ENCODE measurements at regions not wholly inside any gene's neighbourhood (a gene's known extent, or its start where the extent isn't known, plus 50 kb on each side); places are given as distances from the start of the nearest gene placed in this dataset.

DNA sequence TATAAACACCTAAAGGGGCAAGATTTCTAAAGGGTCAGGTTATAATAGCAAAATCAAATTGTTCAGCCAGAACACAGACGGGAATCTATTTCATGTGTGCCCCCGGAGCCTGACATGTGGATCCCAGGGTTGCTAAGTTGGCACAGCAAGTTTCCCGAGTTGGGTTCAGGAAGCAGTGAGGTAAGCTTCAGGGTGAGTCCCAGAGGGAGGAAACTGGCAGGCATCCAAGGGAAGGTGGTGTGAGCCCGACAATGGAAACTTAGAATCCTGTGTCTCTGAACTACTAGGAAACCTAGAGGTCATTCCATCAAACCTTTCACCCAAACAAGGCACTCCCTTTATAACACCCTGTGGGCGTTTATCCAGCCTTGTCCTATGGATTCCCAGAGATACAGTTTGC lies 98.4 kb downstream of the ADRB2 start:
- TF ChIP-seq POLR2A (IDR thresholded peaks at IDR 0.05; ENCODE audit: low read length) (no peak), GATA1 (IDR thresholded peaks at IDR 0.05; ENCODE audit: low read depth, low read length) (no peak)

All from erythroblast (primary cell).